T-helper 22 cell (primary cell): ENCODE measurements at regions not wholly inside any gene's neighbourhood (a gene's known extent, or its start where the extent isn't known, plus 50 kb on each side); places are given as distances from the start of the nearest gene placed in this dataset.
"Not testable (repeated sequence)": the region's sequence is repeated elsewhere in the genome, so short reads cannot be mapped to it uniquely, and the experiment has no call there.

ENCODE experiments used
- DNase-seq: peaks from one replicate; pipeline ENCODE4 v3.0.0-alpha.2; 2020; ENCODE audit warnings: low read depth

DNA sequence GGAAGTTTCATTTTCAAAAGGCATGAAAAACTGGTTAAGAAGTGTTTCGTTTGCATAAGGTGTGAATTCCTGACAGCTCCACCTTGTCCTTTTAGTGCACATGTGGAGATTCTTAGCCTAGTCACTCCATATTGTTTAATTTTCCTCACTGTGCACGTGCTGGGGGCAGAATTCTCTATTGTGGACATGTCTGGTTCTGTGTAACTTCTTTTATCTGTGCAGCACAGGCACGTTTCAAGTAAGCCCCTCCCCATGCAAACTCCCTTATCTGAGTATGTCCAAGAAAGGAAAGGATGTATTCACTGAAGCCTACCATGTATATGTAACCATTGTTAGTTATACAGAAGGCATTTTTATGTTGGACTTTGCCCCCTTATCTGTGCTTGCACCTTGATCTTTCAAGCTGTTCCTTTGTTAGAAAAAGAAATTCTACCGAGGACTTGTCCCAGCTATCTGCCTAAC lies 1346.3 kb downstream of the REEP3 start:
- no peak for DNase-seq

GRCh38 chr10:64873088-64873487 lies 1351.9 kb downstream of the REEP3 start:
- DNase-seq = no peak

DNA sequence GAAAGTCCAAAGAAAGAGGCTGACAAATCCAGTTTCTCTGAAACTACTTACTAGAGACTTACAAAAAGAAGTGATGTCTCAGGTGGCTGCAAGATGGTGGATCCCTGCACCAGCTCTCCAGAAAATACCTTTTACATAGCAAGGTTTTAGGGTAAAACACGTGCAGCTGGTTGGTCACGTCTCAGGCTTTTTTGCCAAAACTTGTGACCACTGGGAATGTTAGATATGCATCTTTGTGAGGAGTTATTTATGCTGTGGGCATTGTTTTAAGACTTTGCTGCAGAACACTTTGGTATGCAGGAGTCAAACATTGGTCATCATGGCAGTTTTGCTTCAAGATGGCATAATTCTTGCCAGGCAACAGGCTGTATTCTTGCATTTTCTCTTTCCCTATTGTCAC lies 1352.8 kb downstream of the REEP3 start:
- no peak for DNase-seq

DNA sequence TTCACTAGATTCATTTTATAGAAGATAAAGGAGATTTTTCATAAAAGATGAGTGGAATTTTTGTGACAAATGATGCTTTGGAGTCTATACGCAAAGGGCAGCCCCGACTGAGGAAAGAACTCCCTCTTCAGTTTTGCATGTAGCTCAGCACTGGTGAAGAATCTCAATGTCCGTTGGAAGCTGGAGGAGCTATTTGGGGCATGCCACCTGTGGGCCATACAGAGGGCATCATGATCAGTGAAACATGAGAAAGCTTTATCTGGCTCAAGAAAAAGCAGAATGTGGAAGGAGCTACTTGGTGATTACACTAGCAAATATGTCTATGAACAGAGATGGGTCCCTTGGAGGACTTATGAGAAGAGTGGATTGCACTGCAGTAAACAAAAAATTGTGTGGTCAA lies 1359.3 kb downstream of the REEP3 start:
- no peak for DNase-seq

- DNase-seq = no peak
Observed at GRCh38 chr10:64881257-64881656, 1360.1 kb downstream of the REEP3 start.

DNA sequence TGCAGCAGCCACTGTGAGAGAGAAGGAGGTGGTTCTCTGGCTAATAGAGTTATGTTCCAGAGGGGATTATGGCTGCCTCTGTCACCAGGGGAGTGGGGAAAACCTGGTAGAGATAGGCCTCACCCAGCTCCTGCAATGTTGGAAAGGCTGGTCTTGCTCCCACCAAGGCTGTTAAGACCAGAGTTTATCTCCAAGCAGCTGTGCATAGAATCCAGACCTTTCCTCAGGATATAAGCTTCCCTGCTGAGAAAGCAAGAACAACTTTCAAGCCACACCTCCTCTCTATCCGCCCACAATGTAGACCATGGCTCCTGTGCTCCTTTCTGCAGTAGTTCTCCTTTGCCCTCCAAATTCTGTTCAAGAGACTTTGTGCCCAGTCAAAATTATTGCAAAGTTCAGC lies 1375.4 kb downstream of the REEP3 start:
- no peak for DNase-seq

GRCh38 chr10:64906311-64906710 lies 1385.1 kb downstream of the REEP3 start:
- not testable (repeated sequence) for DNase-seq

GRCh38 chr10:64924306-64924705 lies 1403.1 kb downstream of the REEP3 start:
- not testable (repeated sequence) for DNase-seq

- no peak for DNase-seq
Observed at GRCh38 chr10:64952042-64952441, 1430.8 kb downstream of the REEP3 start.

DNA sequence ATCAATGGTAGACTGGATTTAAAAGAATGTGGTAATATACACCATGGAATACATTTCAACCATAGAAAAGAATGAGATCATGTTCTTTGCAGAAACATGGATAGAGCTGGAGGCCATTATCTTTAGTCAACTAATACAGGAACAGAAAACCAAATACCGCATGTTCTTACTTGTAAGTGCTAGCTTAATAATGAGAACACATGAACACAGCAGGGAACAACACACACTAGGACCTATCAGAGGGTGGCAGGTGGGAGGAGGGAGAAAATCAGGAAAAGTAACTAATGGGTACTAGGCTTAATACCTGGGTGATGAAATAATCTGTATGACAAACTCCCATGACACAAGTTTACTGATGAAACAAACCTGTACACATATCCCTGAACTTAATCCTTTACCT lies 1435.2 kb downstream of the REEP3 start:
- DNase-seq = no peak

DNA sequence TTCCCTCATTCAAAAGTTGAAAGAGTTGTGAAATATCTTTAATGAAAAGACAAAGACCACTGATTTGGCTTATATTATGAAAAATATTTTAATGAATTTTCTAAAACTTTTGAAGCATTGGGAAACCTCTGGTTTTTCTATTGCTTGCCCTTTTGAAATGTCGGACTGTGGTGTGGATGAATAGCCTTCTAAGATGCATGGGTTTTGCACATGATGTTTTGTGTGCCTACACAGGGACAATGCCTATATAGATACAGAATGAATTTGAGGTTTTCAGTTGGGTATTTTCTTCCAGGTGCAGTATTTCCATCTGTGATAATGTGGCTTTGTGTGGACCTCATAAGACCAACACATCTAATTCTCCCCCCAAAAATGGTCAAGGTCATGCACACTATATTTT lies 1437.9 kb downstream of the REEP3 start:
- no peak for DNase-seq

- no peak for DNase-seq
Observed at GRCh38 chr10:64959883-64960282, 1438.7 kb downstream of the REEP3 start.

GRCh38 chr10:64973391-64973790 lies 1452.2 kb downstream of the REEP3 start:
- no peak for DNase-seq

DNA sequence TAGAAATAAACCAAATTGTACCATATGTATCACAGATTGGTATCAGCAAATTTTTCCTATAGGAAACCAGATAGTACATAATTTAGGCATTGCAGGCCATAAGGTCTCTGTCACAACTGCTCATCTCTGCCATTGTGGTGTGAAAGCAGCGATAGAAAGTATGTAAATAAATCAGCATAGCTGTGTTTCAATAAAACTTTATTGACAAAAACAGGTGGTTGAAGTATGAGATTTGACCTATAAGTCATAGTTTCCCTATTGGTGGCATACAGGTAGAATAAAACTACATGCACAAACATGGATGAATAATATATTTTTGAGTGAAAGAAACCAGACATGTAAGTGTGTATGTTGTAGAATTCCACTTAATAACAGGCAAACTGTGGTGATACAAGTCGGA lies 1454.9 kb downstream of the REEP3 start:
- DNase-seq = no peak

GRCh38 chr10:64977915-64978314 lies 1456.7 kb downstream of the REEP3 start:
- no peak for DNase-seq

DNA sequence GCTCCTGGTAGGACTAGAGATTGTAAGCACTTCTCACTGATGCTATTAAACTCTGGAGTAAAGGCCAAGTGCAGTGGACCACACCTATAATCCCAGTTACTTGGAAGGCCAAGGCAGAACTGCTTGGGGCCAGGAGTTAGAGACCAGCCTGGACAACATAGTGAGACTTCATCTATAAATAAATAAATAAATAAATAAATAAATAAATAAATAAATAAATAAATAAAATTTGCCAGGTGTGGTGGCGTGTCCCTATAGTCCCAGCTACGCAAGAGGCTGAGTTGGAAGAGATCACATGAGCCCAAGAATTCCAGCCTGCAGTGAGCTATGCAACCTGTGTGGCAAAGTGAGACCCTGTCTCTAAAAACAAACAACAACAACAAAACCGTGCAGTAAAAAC lies 1475.7 kb downstream of the REEP3 start:
- no peak for DNase-seq

GRCh38 chr10:65010845-65011244 lies 1489.6 kb downstream of the REEP3 start:
- DNase-seq = no peak

DNA sequence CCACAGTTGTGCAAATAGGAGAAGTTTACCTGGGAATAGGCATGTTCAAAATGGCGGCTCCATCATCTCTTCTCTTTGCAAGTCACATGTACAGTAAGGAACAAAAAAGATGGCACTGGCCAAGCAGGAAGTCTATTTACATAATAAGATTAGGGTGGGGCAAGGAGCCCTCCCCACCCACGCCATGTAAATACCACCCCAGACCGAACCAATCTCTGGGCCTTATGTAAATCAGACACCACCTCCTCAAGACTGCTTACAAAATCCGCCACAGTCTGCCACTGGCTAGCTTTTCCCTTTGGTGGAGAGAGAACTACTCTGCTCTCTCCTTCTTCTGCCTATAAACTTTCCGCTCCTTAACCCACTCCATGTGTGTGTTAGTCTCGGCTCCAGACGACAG lies 1496.3 kb downstream of the REEP3 start:
- DNase-seq = no peak

DNA sequence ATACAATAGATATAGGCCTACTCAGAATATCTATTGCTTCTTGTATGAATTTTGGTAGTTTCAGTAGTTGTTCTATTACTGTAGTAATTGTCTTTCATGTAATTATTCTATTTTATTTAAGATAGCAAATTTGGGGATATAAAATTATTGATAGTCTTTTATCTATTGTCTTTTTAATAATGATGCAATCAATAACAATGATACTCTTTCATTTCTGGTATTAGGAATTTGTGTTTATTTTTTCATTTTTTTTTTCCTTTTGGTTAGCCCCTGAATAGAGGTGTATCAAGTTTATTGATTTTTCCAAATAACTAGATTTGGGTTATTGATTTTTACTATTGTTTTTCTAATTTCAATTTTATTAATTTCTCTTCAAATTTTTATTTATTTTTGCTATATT lies 1503.7 kb downstream of the REEP3 start:
- no peak for DNase-seq

- DNase-seq = no peak
Observed at GRCh38 chr10:65030263-65030662, 1509.1 kb downstream of the REEP3 start.

DNA sequence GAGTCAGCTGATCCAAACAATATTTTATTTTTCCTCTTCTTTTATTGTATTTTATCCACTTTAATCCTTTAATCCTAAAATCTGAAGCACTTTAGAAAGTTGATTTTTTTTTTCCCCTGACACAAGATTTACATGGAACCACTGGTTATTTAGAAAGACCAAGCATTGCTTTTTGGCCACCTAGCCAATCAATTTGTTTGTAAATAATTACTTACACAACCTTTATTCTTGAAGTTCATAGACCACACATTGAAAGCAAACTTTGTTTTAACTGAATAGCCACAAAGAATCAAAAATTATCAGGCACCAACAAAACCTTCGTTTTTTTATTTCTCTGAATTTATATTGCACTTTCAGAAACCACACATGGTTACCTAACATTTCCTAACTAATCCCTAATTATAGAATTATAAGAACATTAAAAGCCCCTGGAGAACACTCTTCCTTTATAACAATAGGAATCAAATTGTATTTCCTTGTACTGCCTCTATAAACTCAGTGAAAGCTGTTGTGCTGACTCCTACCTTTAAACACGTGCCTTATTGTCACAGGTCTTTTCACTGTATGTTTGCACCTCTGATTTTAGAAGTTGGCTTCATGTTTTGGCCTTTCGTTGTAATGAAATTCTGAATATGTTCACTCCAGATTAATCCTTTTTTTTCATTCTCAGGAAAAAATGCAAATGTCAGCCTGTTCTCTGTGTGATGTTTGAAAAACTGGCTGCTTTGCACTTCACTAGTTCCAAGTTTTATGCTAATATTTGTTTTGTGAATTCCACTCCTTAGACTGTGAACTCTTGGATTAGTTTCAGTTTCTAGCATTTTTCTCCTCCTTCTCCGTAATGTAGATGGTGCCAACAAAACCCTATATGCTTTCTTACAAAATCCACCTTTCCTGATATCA lies 1511.9 kb downstream of the REEP3 start:
- no peak for DNase-seq

DNA sequence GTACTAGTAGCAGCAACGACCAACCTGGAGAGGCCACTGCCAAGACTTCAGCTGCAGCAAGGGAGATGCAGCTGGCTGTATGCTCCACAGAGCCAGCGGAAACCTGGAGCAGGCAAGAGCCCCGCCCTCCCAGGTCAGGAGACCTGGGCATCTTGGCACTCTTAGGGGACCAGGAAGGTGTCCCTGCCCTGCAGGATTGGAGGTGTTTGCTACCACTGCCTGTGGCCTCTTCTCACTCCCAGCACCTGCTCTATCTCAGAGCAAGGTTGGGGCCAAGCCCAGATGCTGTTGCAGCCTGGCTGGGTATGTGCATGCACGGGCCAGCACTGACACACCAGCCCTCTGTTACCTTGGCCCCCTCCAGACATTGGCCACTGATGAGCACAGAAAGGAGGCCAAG lies 1512.8 kb downstream of the REEP3 start:
- no peak for DNase-seq

DNA sequence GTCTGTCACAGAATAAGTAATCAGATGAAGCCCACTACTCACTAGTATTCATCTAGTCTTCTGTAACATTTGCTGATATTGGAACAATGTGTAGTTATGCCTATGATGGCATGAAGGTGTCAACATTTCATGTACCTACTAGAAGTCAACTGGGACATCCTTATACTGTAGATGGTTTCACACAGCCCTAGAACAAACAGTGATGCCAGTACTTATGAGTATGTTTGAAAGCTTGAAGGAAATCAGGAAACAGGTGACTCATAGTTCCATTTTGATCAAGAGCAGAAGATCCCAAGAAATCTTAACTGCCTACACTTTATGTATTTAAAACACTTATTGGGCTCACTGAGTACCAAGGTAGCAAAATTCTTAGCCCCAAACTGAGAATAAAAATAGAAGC lies 1519.6 kb downstream of the REEP3 start:
- no peak for DNase-seq

DNA sequence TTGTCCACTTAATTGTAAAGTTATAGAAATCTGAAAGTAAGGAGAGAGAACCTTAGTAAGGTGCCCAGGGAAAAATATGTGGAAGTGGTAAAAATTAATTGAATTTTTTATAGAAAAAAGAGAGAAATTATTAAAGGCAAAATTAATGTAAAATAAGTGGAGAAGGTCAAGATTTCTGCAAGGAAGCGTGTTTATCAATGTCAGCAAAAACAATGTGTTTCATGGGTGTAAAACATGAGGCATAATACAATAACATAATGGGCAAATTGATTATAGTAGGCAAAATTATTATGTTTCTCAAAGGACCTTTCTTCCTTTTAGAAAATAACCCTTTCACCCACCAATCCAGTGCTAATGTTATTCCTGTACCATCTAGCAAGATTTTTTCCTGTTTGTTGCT lies 1520.1 kb downstream of the REEP3 start:
- no peak for DNase-seq
